ENCODE measurements at regions not wholly inside any gene's neighbourhood (a gene's known extent, or its start where the extent isn't known, plus 50 kb on each side); places are given as distances from the start of the nearest gene placed in this dataset.

GRCh38 chr9:87801013-87801412 lies 75.1 kb downstream of the CTSL start:
- TF ChIP-seq, protein P1, sequence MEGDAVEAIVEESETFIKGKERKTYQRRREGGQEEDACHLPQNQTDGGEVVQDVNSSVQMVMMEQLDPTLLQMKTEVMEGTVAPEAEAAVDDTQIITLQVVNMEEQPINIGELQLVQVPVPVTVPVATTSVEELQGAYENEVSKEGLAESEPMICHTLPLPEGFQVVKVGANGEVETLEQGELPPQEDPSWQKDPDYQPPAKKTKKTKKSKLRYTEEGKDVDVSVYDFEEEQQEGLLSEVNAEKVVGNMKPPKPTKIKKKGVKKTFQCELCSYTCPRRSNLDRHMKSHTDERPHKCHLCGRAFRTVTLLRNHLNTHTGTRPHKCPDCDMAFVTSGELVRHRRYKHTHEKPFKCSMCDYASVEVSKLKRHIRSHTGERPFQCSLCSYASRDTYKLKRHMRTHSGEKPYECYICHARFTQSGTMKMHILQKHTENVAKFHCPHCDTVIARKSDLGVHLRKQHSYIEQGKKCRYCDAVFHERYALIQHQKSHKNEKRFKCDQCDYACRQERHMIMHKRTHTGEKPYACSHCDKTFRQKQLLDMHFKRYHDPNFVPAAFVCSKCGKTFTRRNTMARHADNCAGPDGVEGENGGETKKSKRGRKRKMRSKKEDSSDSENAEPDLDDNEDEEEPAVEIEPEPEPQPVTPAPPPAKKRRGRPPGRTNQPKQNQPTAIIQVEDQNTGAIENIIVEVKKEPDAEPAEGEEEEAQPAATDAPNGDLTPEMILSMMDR (conservative IDR thresholded peaks at IDR 0.05; ENCODE audit: low read depth, low read length) = no peak
- no peak for TF ChIP-seq EZH2 (IDR thresholded peaks at IDR 0.05; ENCODE audit: borderline replicate concordance, low read depth, low read length, poor library complexity, severe bottlenecking)
